Thyroid gland (tissue), 4 donors: ENCODE measurements at regions not wholly inside any gene's neighbourhood (a gene's known extent, or its start where the extent isn't known, plus 50 kb on each side); places are given as distances from the start of the nearest gene placed in this dataset.

Experiments
- DNase-seq, 2 donors: peaks; one replicate each; pipeline ENCODE4 v3.0.0-alpha.2; 2019
- H3K27ac ChIP-seq, 3 donors: fragments of 200-600 bp; sonication (generic); 1 replicate in 2 of 3; 2 replicates in 1 of 3; pipeline ENCODE4 v1.5.1; 2016 to 2019; ENCODE audit warnings: mild to moderate bottlenecking in 1 of 3, moderate library complexity in 1 of 3
- H3K27me3 ChIP-seq: fragments of 200-600 bp; sonication (generic); one replicate; pipeline ENCODE4 v1.5.1; 2019
- H3K36me3 ChIP-seq, 2 donors: fragments of 200-600 bp; sonication (generic); one replicate each; pipeline ENCODE4 v1.5.1; 2016 to 2019
- H3K4me1 ChIP-seq, 2 donors: fragments of 200-600 bp; sonication (generic); one replicate each; pipeline ENCODE4 v1.5.1; 2017 to 2019
- H3K4me3 ChIP-seq, 3 donors: fragments of 200-600 bp; sonication (generic); replicated peaks in 1 of 3; 1 replicate in 2 of 3; 2 replicates in 1 of 3; pipeline ENCODE4 v1.5.1; 2016; ENCODE audit warnings: mild to moderate bottlenecking in 1 of 3
- H3K9me3 ChIP-seq: fragments of 200-600 bp; sonication (generic); one replicate; pipeline ENCODE4 v1.5.1; 2017
- CTCF ChIP-seq, 6 experiments: fragments of 200-600 bp in 3 of 6; fragments of 450-650 bp in 3 of 6; sonication (generic) in 3 of 6; IDR thresholded peaks; one replicate each; pipeline ENCODE4 v1.5.1; 2016 to 2019; ENCODE audit warnings: antibody characterized with exemption in 6 of 6, mild to moderate bottlenecking in 2 of 6, inconsistent platforms in 1 of 6, moderate library complexity in 1 of 6
- POLR2A ChIP-seq, 2 donors: fragments of 450-650 bp; IDR thresholded peaks; one replicate each; pipeline ENCODE4 v1.6.1; 2017; ENCODE audit warnings: antibody characterized with exemption in 2 of 2, mild to moderate bottlenecking in 2 of 2, moderate library complexity in 1 of 2
- WGBS, 2 donors: methylation state at CpG; one replicate each; pipeline ENCODE4 v1.1.5; 2017; 5-methylcytosine and 5-hydroxymethylcytosine counted together
- intact Hi-C: fragments of 100-400 bp; cut with DNase I; formaldehyde crosslinking; loops from one replicate; pipeline ENCODE4 v1.15.1; 2023

GRCh38 chr5:58341476-58341875 is 118.4 kb downstream of the PLK2 start:
- DNase-seq = no peak
- no peaks in the 10 kb centered on the region for H3K4me1 ChIP-seq
- intact Hi-C loops = no loop called here
- 85 to 92% methylated on average over 2 of the region's 2 CpGs for WGBS, 2 donors
- H3K36me3 ChIP-seq = no peaks in the 10 kb centered on the region
- no peak for TF ChIP-seq POLR2A (IDR thresholded peaks at IDR 0.05)
- TF ChIP-seq CTCF (IDR thresholded peaks at IDR 0.05) = no peak
- H3K27ac ChIP-seq = no peak overlapping the region
- no peaks in the 10 kb centered on the region for H3K9me3 ChIP-seq
- no peak overlapping the region for H3K4me3 ChIP-seq
- H3K27me3 ChIP-seq = no peaks in the 10 kb centered on the region

GRCh38 chr5:58335518-58335917 is 124.4 kb downstream of the PLK2 start:
- no peaks in the 10 kb centered on the region for H3K27me3 ChIP-seq
- no peaks in the 10 kb centered on the region for H3K4me1 ChIP-seq
- no peaks in the 10 kb centered on the region for H3K9me3 ChIP-seq
- intact Hi-C loops = no loop called here
- no peak for DNase-seq
- no peak overlapping the region for H3K4me3 ChIP-seq
- TF ChIP-seq POLR2A (IDR thresholded peaks at IDR 0.05) (no peak), CTCF (IDR thresholded peaks at IDR 0.05) (no peak)
- H3K27ac ChIP-seq = no peak overlapping the region
- no peaks in the 10 kb centered on the region for H3K36me3 ChIP-seq

GRCh38 chr5:58334035-58334434 is 125.9 kb downstream of the PLK2 start:
- intact Hi-C loops = no loop called here
- TF ChIP-seq POLR2A (IDR thresholded peaks at IDR 0.05) (no peak), CTCF (IDR thresholded peaks at IDR 0.05) (no peak)
- no peak for DNase-seq
- no peaks in the 10 kb centered on the region for H3K9me3 ChIP-seq
- H3K4me1 ChIP-seq = no peaks in the 10 kb centered on the region
- H3K27me3 ChIP-seq = no peaks in the 10 kb centered on the region
- H3K4me3 ChIP-seq = no peak overlapping the region
- no peak overlapping the region for H3K27ac ChIP-seq
- H3K36me3 ChIP-seq = no peaks in the 10 kb centered on the region

- Histone ChIP-seq H3K36me3 (no peaks in the 10 kb centered on the region), H3K4me3 (no peak overlapping the region), H3K27me3 (no peaks in the 10 kb centered on the region), H3K9me3 (no peaks in the 10 kb centered on the region), H3K4me1 (no peaks in the 10 kb centered on the region), H3K27ac (no peak overlapping the region)
- WGBS, 2 donors = 87 to 90% methylated on average over 2 of the region's 2 CpGs
- intact Hi-C loops = no loop called here
- TF ChIP-seq POLR2A (IDR thresholded peaks at IDR 0.05) = no peak
- TF ChIP-seq CTCF (IDR thresholded peaks at IDR 0.05) = no peak
- DNase-seq = no peak
These were observed 129.1 kb downstream of the PLK2 start for GRCh38 chr5:58330781-58331180.

- no peak for TF ChIP-seq CTCF (IDR thresholded peaks at IDR 0.05)
- TF ChIP-seq POLR2A (IDR thresholded peaks at IDR 0.05) = no peak
- 82 to 85% methylated on average over 1 of the region's 1 CpG for WGBS, 2 donors
- intact Hi-C loops = no loop called here
These were observed 132.6 kb downstream of the PLK2 start for GRCh38 chr5:58327289-58327688.

More at GRCh38 chr5:58327289-58327688, 132.6 kb downstream of the PLK2 start:
- H3K27me3 ChIP-seq = no peaks in the 10 kb centered on the region
- H3K4me1 ChIP-seq = no peaks in the 10 kb centered on the region
- no peaks in the 10 kb centered on the region for H3K36me3 ChIP-seq
- no peak for DNase-seq
- H3K4me3 ChIP-seq = no peak overlapping the region
- no peaks in the 10 kb centered on the region for H3K9me3 ChIP-seq
- no peak overlapping the region for H3K27ac ChIP-seq
